ENCODE measurements at regions not wholly inside any gene's neighbourhood (a gene's known extent, or its start where the extent isn't known, plus 50 kb on each side); places are given as distances from the start of the nearest gene placed in this dataset.
"Not testable (repeated sequence)": the region's sequence is repeated elsewhere in the genome, so short reads cannot be mapped to it uniquely, and the experiment has no call there.

DNA sequence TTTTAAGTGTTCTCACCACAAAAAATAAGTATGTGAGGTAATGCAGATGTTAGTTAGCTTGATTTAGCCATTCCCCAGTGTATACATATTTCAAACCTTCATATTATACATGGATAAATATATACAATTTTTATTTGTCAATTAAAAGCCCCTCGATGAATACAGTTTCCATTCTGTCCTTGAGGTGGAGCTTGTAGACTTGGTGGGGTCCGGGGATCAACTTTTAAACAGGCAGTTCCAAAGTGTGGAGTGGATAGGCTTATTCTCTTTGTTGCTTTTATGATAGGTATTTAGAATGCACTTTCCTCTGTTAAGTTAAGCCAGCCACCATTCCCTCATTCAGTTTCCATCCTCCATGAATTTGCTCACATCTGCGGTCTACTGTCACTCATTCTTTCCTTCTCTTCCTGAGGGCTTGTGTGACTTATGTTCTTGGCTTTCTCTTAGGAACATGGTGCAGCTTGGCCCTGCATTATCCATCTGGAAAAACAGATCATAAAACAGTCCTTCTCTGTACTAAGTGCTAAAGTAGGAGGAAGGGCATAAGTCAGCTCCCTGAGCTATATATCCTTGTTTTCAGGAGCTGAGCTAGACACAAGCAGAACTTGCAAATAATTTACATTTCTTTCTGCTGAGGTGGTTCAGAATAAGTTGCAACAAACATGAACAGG, 149.1 kb downstream of the NFKBIZ start:
- no peak for DNase-seq (ENCODE audit: low spot score)

DNA sequence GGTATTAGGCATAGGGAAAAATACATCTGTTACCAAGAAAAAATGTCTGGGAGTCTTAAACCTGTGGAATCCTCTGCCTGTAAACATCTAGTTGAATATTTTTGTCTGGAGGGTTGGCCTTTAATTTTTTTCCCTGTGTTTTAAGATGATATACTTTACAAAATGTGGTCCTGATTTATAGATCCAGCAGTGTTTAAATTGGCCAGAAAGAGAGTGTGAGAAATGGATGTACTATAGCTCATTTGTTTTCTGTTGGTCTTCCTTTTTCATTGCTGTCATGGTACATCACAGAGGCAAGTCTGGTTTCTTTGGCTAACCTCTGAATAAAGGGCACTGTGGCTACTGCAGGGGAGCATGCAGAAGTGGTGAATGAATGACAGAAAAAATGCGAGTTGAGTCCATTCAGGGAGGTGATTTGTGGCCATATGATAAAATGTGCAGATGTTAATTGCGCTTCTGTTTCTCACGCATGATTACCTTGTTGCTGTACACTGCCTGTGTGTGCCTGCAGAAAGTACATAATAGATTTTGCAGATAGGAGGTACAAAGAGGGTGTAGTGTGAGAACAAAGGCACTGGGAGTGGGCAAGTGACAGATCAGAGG, 150.0 kb downstream of the NFKBIZ start:
- no peak for DNase-seq (ENCODE audit: low spot score)

DNA sequence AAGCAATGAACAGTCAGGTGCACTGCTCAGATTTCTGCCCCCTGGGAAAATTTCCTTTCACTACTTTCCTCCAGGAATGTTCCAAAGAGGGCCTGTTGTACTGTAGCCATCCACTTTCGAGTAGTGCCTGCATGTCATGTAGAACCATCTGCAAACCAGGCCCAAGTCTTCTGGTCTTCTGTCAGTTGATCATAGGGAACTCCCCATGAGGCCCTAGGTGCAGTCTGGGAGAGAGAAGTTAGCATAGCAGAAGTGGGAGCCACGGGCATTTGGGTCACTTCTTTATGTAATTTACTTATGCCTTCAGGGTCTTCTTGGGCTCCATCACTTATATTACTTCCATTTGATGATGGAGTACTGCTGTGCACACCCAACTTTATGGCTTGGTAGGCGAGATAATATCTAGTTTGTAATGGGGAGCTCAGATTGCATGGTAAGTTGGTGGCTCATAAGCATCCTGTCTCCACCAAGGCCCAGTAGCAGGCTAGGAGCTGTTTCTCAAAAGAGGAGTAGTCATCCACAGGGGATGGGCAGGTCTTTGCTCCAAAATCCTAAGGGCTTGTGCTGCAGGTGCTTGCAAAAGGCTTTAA, 151.4 kb downstream of the NFKBIZ start:
- DNase-seq (ENCODE audit: low spot score) = no peak

DNA sequence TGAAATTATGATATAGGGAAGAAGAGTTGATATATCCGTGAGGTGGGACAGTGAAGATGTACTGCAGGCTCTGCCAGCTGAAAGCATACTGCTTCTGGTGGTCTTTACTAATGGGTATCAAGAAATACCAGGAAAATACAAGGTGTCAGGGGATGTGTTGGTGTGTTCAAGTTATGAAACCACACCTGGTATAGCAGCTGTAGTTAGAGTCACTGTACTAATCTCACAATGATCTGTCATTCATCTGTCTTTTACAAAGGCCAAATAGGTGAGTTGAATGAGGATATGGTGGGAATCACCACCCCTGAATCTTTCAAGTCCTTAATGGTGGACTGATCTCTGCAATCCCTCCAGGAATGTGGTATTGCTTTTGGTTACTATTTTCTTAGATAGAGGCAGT, 152.7 kb downstream of the NFKBIZ start:
- no peak for DNase-seq (ENCODE audit: low spot score)

DNA sequence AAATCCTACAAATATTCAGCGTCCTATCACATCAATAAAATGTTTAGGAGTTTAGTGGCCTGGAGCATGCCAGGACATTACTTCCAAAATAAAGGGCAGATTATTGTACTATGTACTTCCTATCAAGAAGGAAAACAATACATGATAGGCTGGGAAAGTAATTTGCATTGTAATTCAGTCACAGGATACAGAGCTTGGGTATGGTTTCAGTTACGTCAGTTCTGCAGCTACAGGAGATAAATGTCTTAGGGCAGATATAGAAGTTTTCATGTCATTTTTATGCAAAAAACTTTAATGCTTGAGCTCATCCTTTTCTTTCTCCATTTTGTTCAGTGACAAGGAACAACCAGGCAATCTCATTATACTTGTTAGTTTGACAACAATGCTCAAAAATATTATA, 155.2 kb downstream of the NFKBIZ start:
- no peak for DNase-seq (ENCODE audit: low spot score)

DNA sequence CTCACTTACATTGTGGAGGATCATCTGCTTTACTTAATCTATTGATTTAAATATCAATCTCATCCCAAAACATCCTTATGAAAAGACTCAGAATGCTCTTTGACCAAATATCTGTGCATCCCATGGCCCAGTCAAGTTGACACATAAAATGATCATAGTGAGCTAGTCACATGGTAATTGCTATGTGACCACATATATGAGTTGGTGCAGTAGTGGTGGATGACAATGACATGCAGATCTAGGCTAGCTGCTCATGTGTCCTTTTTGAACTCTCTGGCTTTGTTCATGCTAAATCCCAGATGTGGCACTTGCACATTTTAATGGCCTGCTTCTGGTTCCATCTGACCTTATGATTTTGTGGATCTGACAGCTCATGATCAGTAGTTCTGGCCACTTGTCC, 156.2 kb downstream of the NFKBIZ start:
- DNase-seq (ENCODE audit: low spot score) = no peak

DNA sequence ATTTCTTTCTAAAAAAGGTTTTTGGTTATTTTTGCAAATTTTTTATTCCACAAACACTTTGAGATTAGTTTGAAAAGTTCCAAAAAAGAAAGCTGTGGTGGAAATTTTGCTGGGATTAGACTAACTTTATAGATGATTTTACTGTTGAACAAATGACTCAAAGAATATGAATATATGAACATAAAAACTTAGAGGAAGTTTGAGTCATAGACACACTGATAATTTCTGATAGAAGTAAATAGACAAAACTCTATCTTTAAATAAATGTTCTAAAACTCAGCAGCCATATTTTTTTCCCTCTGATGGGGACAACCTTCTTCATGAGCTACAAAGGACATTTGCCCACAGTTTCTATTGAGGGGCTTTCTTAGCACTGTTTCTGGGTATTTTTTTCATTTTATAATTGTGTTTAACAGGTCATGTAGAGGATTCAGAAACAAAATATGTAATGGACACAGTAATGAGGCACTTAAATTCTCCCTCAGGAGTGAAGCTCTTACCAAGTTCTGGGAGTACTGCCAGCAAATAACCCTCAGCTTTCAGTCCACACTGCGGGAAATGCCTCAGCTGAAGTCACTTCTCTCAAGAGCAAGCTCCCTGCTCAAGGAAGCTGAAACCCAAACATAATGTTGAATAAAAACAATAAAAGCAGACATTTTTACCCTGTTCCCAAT, 157.6 kb downstream of the NFKBIZ start:
- no peak for DNase-seq (ENCODE audit: low spot score)

DNA sequence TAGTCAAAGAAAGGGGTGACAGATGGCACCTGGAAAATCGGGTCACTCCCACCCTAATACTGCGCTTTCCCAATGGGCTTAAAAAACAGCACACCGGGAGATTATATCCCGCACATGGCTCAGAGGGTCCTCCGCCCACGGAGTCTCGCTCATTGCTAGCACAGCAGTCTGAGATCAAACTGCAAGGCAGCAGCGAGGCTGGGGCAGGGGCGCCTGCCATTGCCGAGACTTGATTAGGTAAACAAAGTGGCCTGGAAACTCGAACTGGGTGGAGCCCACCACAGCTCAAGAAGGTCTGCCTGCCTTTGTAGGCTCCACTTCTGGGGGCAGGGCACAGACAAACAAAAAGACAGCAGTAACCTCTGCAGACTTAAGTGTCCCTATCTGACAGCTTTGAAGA, 159.1 kb downstream of the NFKBIZ start:
- DNase-seq (ENCODE audit: low spot score) = not testable (repeated sequence)

DNA sequence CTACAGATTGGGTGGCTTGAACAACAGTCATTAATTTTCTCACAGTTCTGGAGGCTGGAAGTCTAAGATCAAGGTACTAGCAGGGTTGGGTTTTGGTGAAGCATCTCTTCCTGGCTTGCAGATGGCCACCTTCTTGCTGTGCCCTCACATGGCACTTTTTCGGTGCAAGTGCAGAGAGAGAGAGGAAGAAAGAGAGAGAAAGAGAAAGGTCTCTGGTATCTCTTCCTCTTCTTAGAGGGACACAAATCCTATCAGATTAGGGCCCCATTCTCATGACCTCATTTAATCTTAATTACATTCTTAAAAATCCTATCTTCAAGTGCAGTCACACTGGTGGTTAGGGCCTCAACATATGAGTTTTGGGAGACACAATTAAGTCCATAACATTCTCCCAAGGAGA, 167.1 kb downstream of the NFKBIZ start:
- DNase-seq (ENCODE audit: low spot score) = no peak

DNA sequence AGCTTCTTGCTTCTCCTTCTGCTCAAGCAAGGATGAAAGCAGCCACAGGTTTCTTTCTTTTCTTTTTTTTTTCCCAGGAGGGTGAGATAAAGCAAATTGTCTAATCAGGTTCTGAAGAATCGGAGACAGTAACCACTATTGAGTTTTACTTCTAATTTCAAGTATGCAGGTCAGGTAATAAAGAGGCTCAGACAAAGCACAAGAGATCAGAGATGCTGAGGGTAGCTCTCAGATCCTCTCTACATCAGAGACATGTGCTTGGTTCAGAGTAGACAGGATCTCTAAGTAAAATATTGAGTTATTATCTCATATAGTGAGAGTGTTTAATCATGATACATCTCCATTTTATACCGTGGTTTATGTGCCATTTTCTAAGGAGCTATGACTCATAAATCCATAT, 168.5 kb downstream of the NFKBIZ start:
- no peak for DNase-seq (ENCODE audit: low spot score)

DNA sequence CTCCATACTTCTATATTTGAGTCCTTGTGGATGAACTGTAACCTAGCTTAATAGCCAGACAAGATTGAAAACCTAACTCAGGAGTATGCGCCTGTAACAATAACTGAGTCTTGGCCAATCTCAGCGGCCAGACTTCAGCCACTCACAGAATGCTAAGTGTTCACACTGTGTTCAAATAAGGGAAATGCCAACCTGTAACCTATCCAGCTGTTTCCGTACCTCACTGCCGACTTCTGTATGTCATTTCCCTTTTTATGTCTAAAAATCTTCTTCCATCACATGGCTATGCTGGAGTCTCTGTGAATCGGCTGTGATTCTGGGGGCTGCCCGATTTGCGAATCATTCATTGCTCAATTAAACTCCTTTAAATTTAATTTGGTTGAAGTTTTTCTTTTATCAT, 169.2 kb downstream of the NFKBIZ start:
- peak; percentile 22 for DNase-seq (ENCODE audit: low spot score)

DNA sequence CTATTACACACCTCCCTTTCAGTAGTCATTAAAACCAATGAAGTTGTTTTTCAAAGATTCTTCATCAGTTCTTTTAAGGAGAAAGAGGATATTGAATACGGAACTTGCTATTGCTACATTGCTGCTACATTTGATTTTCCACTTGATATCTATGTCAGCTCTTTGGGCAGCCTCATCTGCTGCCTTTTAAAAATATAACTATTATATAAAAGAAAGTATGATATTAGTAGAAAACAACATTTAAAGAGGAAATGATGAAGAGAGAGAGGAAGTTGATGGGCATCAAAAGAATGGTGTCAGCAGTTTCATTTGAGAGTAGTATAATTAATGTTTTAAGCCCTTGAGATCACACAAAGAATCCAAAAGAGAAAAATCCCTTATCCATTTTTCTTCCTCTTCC, 171.4 kb downstream of the NFKBIZ start:
- DNase-seq (ENCODE audit: low spot score) = peak; percentile 22

DNA sequence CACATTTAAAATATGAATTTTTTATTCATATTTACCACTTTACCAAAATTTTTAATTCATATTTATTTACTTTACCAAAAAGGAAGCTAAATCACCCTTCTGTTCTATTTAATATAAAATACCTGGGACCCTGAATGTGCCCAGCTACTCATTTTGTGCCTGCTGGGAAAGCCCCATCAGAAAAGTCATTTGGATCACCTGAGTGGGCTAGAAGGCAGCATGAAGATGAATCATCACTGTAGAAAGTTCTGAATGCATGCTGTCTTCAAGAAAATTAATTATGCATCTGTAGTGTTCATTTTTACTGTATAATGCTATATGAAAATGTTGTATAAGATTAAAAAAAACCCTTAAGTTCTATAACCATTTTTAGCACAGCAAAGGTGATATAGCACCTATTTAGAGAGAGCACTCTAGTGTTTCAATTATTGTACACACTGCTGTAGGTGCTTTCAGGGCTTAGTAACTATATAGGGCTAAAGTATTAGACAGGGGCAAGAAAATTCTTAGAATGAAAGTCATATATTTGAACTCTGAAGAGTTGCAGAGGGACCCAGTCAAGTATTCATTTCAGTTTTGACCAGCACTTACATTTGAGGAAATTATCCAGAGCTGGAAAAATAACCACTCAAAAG, 175.1 kb downstream of the NFKBIZ start:
- no peak for DNase-seq (ENCODE audit: low spot score)

DNA sequence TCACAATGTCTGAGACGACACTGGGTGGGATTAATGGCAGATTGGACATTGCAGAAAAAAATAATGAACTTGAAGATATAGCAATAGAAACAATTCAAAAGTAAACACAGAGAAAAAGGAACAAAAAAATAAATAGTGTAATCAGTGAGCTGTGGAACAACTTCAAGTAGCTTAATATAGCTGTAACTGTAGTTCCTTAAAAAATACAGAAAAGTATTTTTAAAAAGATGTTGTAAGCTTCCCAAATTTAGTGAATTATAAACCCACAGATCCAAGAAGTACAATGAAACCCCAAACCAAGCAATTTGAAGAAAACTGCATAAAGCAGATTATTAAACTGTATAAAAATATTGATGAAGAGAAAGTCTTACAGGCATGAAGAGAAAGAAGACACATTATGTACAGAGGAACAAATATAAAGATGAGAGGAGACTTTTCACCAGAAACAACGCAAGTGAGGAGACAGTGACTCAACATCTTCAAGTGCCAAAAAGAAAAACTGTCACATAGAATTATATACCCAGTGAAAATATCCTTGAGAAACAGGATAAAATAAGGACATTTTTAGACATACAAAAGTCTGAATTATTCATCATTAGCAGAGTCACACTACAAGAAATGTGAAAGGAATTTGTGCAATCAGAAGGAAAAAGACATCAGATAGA, 176.4 kb downstream of the NFKBIZ start:
- no peak for DNase-seq (ENCODE audit: low spot score)

DNA sequence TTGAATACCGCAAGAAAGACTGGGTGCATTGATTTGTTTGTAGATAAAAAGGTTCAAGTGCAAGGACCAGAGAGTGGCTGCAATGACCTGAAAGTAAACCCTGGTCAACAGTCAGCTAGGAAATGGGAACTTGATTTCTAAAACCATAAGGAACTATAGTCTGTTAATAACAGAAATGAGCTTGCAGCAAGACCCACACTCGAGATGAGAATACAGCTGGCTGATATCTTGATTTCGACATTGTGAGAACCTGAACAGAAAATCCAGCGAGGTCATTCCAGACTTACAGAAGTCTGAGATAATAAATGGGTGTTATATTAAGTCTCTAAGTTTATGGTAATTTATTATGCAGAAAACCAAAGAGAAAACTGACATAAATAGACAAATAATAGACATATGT, 177.3 kb downstream of the NFKBIZ start:
- no peak for DNase-seq (ENCODE audit: low spot score)

DNA sequence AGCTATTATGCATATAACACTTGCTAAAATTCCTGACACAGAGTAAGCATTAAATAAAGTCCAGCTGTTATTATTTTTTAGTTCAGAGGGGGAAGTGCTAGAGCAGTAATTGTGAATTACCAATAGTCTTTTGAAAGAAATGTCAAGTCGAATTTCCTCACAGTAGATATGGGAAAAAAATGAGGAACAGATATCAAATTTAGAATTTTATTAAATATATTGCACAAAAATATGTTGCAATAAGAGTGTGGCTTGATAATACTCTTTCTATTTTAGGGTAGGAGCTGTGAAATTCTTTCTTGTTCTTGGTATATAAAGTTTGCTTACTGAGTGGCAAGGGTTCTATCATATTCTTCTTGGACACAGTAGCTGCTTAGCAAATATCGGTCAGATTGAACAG, 181.3 kb downstream of the NFKBIZ start:
- no peak for DNase-seq (ENCODE audit: low spot score)

DNA sequence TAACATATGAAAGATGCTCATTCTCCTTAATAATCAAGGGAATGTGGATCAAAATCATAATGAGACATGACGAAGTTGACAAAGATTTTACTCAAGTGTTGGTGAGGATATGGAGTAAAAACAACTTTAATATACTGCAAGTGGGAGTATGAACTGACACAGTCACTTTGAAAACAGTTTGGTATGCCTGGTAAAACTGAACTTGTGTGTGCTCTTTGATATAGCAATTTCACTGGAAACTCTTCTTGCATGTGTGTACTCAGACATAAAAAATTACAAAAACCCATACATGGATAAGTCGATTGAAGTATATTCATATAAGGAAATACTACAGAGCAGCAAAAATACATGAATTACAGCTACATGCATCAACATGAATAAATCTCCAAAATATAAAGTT, 182.5 kb downstream of the NFKBIZ start:
- no peak for DNase-seq (ENCODE audit: low spot score)

DNA sequence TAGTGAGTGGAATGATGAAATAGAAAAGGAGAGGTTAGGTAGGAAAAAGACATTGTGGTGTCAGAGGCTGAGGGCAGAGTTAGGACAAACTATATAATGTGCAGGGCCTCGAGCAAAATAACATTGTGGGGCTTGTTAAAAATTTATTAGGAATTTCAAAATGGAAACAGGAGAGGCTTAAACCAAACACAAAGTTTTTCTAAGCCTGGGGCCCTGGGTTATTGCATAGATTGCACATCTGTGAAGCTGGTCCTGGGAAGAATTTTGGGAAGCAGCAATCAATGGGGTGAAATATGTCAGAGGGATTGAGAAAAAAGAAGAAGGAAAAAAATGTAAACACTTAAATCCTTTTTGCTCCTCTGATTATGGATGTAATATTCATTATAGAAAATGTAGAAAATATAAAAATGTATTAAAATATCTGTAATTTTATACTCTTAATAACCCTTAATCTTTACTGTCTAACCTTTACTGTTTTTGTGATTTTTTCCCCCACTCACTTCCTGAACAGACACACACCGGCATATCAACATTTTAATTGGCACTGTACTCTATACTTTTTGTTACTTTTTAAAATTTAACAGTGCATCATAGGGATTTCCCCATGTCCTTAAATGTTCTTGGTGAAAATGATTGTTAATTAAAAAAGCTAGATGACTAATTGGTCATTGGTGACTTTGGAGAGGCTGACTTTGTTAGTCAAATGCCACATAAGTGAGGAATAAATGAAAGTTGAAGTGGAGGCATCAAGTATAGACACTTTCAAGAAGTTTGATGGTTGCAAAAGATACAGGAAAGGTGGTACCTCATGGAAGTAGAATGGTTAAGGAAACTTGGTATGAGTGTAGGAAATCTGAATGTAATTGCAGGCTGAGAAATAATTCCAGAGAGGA, 183.4 kb downstream of the NFKBIZ start:
- no peak for DNase-seq (ENCODE audit: low spot score)

DNA sequence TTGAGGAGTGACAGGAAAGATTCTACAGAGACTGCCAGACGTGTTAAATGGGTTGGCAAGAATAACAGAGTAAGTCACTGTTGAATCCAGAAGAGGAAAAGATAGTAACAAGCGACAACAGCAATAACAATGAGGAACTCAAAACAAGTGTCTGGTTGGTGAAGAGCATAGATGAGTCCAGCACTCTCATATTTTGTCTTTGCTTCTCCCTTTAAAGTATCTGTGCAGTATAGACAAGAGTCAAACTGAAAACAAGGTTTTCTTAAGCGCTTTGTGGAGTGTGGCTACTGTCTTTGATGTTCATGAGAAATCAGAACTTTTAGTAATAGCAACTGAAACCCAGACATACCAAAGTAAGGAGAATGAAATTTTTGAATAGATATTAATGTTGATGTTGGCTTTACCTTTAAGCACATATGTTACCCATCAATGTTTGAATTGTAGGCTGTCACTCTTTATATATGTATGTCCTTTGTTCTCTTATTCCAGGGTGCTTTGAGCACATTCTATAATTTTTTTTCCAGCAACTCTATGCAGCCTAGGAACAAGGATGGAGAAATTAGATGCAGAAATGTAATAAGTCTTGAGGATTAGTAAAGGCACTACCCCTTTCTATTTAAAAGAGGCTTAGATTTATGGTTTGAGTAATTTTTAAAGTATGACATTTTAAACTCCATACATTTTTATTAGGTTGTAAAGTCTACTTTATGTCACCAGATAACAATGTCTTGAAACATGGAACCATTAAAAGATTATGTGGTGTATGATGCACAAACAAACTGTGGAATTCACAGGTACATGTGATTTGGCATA, 185.5 kb downstream of the NFKBIZ start:
- DNase-seq (ENCODE audit: low spot score) = no peak

DNA sequence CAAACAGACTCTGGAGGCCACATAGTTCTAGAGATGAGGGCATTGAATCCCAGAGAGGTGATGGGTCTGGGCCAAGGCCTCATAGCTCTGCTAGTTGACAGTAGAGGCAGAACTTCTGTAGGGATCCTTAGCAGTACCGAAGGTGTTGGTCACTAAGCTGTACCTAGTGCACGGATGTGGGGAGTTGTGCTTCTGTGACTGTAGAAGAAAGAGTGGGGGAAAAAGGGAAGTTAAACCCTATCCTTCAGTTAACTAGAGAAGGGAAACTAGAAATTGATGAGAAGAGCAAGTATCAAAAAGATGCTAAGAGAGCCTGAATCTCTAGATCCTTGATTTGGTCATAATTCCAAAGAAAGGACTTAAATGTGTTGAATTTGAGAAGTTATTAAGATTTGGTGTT, 186.7 kb downstream of the NFKBIZ start:
- no peak for DNase-seq (ENCODE audit: low spot score)
